Gastrocnemius medialis (tissue), 4 donors: ENCODE measurements at regions not wholly inside any gene's neighbourhood (a gene's known extent, or its start where the extent isn't known, plus 50 kb on each side); places are given as distances from the start of the nearest gene placed in this dataset.

Experiments
- POLR2A ChIP-seq, 2 donors: fragments of 450-650 bp; IDR thresholded peaks; one replicate each; pipeline ENCODE4 v1.6.1; 2017; ENCODE audit warnings: antibody characterized with exemption in 2 of 2, mild to moderate bottlenecking in 2 of 2, moderate library complexity in 2 of 2
- TF ChIP-seq, protein P1 (sequence below), 5 experiments: fragments of 450-650 bp in 3 of 5; fragments of 200-600 bp in 2 of 5; sonication (generic) in 2 of 5; IDR thresholded peaks in 4 of 5; conservative IDR thresholded peaks in 1 of 5; 1 replicate in 4 of 5; 2 replicates in 1 of 5; pipeline ENCODE4 v1.5.1; 2016 to 2019; ENCODE audit warnings: antibody characterized with exemption in 5 of 5, mild to moderate bottlenecking in 3 of 5, moderate library complexity in 3 of 5

DNA sequence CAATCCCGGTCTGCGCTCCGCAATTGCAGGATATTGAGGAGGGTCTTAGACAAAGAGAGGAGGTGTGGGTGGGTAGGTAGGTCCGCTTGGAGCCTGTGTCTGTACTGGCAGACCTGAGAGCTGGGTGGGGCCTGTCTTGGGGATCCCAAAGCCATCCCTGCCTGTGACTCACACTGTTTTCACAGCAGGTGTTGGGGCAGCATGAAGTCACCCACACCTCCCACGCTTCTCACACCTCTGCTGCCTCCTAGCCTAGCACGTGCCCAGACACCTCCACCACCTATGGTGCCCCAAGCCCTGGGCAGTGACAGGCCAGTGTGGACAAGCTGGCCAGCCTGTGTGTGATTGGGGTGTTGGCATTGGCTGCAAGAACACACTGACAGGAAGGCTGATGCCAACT, 65.7 kb upstream of the ECE1 start:
- no peak for TF ChIP-seq POLR2A (IDR thresholded peaks at IDR 0.05)
- TF ChIP-seq, protein P1, sequence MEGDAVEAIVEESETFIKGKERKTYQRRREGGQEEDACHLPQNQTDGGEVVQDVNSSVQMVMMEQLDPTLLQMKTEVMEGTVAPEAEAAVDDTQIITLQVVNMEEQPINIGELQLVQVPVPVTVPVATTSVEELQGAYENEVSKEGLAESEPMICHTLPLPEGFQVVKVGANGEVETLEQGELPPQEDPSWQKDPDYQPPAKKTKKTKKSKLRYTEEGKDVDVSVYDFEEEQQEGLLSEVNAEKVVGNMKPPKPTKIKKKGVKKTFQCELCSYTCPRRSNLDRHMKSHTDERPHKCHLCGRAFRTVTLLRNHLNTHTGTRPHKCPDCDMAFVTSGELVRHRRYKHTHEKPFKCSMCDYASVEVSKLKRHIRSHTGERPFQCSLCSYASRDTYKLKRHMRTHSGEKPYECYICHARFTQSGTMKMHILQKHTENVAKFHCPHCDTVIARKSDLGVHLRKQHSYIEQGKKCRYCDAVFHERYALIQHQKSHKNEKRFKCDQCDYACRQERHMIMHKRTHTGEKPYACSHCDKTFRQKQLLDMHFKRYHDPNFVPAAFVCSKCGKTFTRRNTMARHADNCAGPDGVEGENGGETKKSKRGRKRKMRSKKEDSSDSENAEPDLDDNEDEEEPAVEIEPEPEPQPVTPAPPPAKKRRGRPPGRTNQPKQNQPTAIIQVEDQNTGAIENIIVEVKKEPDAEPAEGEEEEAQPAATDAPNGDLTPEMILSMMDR (IDR thresholded peaks at IDR 0.05 in 4 of 5, conservative IDR thresholded peaks at IDR 0.05 in 1 of 5), result no peak
